ENCODE measurements at regions not wholly inside any gene's neighbourhood (a gene's known extent, or its start where the extent isn't known, plus 50 kb on each side); places are given as distances from the start of the nearest gene placed in this dataset.

DNA sequence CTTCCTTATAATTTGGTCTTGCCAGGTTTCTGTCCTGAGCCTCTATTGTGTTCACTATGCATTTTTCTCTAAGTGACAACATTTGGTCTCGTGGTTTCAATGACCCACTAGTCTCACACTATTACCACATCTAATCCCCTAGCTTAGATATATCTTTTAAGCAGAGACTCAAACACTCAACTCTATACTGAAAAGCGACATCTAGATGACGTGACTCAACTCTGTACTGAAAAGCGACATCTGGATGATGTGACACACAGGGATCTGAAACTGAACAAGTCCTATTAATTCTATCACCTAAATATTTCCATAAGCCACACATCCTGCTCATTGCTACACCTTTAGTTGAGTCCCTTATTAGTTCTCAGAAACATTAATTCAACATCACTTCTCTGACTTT lies 141.7 kb upstream of the MBNL1 start:
- TF ChIP-seq, protein P1, sequence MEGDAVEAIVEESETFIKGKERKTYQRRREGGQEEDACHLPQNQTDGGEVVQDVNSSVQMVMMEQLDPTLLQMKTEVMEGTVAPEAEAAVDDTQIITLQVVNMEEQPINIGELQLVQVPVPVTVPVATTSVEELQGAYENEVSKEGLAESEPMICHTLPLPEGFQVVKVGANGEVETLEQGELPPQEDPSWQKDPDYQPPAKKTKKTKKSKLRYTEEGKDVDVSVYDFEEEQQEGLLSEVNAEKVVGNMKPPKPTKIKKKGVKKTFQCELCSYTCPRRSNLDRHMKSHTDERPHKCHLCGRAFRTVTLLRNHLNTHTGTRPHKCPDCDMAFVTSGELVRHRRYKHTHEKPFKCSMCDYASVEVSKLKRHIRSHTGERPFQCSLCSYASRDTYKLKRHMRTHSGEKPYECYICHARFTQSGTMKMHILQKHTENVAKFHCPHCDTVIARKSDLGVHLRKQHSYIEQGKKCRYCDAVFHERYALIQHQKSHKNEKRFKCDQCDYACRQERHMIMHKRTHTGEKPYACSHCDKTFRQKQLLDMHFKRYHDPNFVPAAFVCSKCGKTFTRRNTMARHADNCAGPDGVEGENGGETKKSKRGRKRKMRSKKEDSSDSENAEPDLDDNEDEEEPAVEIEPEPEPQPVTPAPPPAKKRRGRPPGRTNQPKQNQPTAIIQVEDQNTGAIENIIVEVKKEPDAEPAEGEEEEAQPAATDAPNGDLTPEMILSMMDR (IDR thresholded peaks at IDR 0.05; ENCODE audit: control extremely low read depth in 1 of 3, insufficient read depth in 1 of 3, low read depth in 1 of 3, low read length in 3 of 3): no peak
- TF ChIP-seq POLR2AphosphoS5 (IDR thresholded peaks at IDR 0.05; ENCODE audit: low read depth, low read length) (no peak), YY1 (IDR thresholded peaks at IDR 0.05; ENCODE audit: low read depth, low read length) (no peak), POLR2A (IDR thresholded peaks at IDR 0.05; ENCODE audit: control extremely low read depth in 1 of 2, low read depth in 2 of 2, low read length in 2 of 2) (no peak), SP4 (IDR thresholded peaks at IDR 0.05; ENCODE audit: low read length) (no peak), EP300 (IDR thresholded peaks at IDR 0.05; ENCODE audit: borderline replicate concordance in 1 of 2, low read depth in 2 of 2, low read length in 2 of 2) (no peak), RXRA (IDR thresholded peaks at IDR 0.05; ENCODE audit: insufficient read depth, low read depth, low read length) (no peak), ATF3 (IDR thresholded peaks at IDR 0.05; ENCODE audit: insufficient read depth, low read depth, low read length) (no peak), ZNF274 (IDR thresholded peaks at IDR 0.05; ENCODE audit: borderline replicate concordance, extremely low read depth, low read length) (no peak), HDAC6 (IDR thresholded peaks at IDR 0.05; ENCODE audit: low read depth, low read length) (no peak), TCF12 (IDR thresholded peaks at IDR 0.05; ENCODE audit: low read depth, low read length) (no peak)
